ENCODE measurements at regions not wholly inside any gene's neighbourhood (a gene's known extent, or its start where the extent isn't known, plus 50 kb on each side); places are given as distances from the start of the nearest gene placed in this dataset.

DNA sequence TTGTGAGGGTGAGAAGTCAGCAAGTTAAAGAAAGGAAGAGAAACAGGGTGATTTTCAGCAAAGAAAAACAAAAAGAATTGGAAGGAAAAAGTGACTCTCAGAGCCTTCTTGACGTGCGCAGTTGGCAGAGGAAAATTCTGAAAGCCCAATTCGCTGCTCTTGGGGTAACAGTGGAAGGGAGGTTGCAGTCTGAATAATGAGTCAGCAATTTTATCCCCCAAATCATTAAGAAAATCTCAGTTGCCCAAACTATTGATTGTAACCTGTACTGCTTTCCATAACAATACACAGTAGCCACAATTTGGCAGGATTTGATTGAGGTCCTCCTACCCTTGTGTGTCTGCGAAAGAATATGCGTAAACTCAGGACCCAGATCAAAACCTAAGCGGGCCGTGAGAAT lies 309.1 kb downstream of the EMP1 start:
- TF ChIP-seq, protein P1, sequence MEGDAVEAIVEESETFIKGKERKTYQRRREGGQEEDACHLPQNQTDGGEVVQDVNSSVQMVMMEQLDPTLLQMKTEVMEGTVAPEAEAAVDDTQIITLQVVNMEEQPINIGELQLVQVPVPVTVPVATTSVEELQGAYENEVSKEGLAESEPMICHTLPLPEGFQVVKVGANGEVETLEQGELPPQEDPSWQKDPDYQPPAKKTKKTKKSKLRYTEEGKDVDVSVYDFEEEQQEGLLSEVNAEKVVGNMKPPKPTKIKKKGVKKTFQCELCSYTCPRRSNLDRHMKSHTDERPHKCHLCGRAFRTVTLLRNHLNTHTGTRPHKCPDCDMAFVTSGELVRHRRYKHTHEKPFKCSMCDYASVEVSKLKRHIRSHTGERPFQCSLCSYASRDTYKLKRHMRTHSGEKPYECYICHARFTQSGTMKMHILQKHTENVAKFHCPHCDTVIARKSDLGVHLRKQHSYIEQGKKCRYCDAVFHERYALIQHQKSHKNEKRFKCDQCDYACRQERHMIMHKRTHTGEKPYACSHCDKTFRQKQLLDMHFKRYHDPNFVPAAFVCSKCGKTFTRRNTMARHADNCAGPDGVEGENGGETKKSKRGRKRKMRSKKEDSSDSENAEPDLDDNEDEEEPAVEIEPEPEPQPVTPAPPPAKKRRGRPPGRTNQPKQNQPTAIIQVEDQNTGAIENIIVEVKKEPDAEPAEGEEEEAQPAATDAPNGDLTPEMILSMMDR (IDR thresholded peaks at IDR 0.05; ENCODE audit: low read length, missing control alignments) = no peak
- DNase-seq (ENCODE audit: low read depth) = no peak
- no peak overlapping the region for H3K4me3 ChIP-seq (replicated peaks; ENCODE audit: low read depth, low read length)

DNA sequence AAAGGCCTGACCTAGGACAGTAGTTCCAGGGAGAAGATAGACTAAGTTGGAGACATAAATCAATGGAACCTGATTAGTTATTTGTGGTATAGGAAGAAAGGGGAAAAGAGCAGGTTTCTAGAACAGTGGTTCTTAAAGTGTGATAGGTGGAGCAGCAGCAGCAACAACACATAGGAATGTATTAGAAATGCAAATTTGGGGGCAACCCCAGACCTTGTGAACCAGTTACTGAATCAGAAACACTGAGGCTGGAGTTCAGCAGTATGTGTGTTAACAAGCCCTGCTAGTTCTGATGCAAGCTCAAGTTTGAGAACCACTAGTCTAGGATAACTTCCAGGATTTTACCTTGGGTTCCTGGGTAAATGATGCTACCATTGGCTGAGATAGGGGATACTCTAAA lies 308.7 kb downstream of the EMP1 start:
- TF ChIP-seq, protein P1 (IDR thresholded peaks at IDR 0.05; ENCODE audit: low read length, missing control alignments) = no peak
- H3K4me3 ChIP-seq (replicated peaks; ENCODE audit: low read depth, low read length) = no peak overlapping the region
- DNase-seq (ENCODE audit: low read depth) = no peak

DNA sequence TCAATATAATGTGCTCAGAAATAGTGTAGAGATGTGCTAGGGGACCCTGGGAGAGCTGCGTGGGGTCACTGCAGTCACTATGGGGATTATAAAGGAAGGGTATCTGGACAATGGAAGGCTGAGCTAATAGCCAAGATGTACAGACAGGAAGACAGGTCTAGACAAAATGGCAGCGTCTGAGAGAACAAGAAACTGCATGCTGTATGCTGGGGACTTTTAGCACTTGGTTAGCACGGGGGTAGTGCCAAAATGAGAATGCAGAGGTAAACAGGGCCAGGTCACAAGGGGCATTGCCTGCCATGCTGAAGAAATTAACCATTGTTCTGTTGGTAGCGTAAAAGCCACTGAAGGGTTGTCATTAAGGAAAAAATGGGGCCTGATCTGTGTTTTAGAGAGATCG lies 308.2 kb downstream of the EMP1 start:
- H3K4me3 ChIP-seq (replicated peaks; ENCODE audit: low read depth, low read length) = no peak overlapping the region
- TF ChIP-seq, protein P1 (IDR thresholded peaks at IDR 0.05; ENCODE audit: low read length, missing control alignments) = no peak
- DNase-seq (ENCODE audit: low read depth) = no peak

DNA sequence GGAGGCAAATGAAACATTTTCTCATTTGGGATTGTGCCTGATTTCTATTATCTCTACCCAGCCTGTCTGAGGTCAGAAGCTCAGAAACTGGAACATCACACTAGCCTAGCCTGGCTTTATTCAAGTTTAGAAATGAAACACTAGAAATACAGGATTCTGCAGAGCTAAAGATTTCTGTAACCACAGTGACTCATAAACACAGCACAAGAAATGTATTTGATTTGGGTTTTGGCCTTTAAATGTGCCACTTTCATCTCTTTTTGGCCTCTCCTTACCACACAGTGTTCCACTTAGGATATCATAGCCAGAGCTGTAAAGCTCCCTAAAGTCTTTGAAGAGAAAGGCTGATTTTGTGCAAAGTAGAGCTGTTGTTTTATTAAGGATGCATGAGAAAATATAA lies 307.5 kb downstream of the EMP1 start:
- H3K4me3 ChIP-seq (replicated peaks; ENCODE audit: low read depth, low read length) = no peak overlapping the region
- no peak for DNase-seq (ENCODE audit: low read depth)
- TF ChIP-seq, protein P1 (IDR thresholded peaks at IDR 0.05; ENCODE audit: low read length, missing control alignments) = no peak

DNA sequence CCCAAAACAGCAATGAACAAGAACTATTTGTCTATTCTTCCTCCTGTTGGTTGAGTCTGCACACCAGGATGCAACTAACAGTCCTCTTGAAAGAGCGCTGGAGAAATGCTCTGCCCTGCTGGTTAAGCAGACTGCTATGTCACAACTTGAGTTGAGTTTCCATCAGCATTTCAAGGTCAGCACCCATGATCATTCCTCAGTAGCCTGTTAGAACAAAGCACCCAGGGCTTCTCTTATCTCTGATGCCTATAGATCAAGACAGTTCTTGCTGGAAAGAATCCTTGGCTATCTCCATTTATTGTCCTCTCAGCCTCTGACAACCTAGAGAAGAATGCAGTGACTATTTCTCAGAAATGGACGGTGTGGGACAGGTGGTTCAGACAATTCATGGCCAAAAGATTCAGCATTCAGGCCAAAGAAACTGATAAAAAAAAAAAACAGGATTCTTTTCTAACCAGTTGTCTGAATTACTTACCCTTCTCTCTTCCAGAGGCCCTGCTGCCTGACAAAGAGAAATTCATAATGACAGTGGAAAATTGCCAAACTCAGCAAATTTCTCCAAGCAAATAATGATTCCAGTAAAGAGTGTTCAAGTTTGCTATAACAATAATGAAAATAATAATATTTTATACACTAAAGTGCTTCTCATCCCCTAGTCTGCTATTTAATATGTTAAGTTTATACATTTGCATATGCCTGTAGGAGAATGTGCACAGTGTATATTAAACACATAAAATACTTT lies 306.7 kb downstream of the EMP1 start:
- no peak for DNase-seq (ENCODE audit: low read depth)
- TF ChIP-seq, protein P1 (IDR thresholded peaks at IDR 0.05; ENCODE audit: low read length, missing control alignments) = no peak

DNA sequence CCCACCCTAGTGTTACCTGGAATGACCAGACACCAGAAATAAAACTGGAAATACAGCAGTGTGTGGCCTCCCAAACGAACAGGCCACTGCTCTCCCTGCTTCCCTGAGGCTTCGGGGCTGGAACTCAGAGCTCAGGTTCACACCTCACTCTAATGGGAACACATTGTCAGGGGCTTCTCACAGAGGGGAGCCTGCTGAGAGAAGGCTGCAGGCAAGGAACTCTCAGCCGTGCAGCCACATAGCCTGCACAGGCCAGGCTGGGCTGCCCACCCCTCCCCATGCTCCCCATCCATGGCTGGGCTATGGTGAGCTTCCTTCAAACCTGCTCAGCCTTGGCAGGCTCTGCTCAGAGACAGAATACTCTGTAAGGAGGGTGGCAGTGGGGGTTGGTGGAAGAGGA lies 302.5 kb downstream of the EMP1 start:
- TF ChIP-seq, protein P1 (IDR thresholded peaks at IDR 0.05; ENCODE audit: low read length, missing control alignments) = no peak
- no peak for DNase-seq (ENCODE audit: low read depth)
- H3K4me3 ChIP-seq (replicated peaks; ENCODE audit: low read depth, low read length) = no peak overlapping the region

More for the DNA sequence above, 306.7 kb downstream of the EMP1 start:
- H3K4me3 ChIP-seq (replicated peaks; ENCODE audit: low read depth, low read length) = no peak overlapping the region

DNA sequence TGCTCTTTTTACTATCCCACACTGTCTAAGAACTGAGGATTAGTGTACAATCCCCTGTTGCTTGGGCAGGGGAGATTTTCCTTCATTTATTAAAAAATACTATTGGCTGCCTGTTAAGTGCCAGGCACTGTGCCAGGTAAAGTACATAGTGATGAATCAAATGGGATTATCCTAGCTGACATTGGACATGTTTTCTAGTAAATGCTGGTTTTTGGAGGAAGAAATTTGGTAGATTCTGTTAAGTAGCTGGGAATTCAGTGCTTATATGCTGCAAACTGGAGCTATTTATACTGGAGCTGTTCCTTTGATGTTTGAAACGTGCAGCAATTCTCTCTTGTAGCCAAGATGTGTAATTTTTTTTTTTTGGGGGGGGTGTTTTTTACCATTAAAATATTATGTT lies 299.6 kb downstream of the EMP1 start:
- no peak overlapping the region for H3K4me3 ChIP-seq (replicated peaks; ENCODE audit: low read depth, low read length)
- no peak for DNase-seq (ENCODE audit: low read depth)
- TF ChIP-seq, protein P1 (IDR thresholded peaks at IDR 0.05; ENCODE audit: low read length, missing control alignments) = no peak
